NCI-H526 (cell line): ENCODE measurements at regions not wholly inside any gene's neighbourhood (a gene's known extent, or its start where the extent isn't known, plus 50 kb on each side); places are given as distances from the start of the nearest gene placed in this dataset.

Source experiments
- DNase-seq, 2 experiments: peaks; one replicate each; lab custom pipeline; 2025; lab: John Stamatoyannopoulos, UW

DNA sequence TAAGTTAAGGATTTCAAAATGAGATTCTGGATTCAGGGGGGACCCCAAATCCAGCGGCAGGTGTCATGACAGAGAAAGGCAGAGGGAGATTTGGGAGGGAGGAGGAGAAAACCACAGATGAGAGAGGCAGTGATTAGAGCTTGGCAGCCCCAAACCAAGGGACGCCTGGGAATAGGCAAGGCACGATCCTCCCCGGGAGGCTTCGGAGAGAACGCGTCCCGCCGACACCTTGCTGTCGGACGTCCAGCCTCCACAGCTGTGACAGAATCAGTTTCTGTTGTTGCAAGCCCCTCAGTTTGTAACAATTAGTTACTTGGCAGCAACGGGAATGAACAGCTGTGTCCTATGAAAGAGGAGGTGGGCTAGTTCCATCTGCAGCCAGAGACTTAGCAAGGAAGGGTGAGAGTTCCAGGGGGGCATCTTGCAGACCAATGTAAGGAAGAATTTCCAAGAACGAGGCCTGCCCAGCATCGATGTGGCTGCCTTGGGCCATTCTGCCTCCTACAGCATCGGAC is 110.7 kb upstream of the SDK2 start:
- DNase-seq: no peak

DNA sequence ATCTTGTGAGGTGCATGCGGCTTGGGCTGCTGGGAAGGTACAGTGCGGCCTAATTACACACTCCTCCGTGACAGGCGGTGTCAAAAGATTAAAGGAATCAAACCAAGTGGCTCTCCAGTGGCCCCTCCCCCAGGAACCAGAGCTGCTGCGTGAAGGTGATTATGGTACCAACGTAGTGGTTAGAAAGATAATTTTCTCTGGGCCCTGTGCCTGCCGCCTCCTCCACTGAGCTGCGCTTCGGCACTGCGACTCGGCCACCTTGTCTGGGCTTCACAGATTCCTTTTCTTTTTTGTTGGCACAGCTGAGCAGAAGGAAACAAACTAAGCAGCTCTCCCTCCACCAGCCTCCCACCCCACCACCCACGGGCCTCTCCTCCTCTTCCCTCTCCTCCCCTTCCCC is 113.2 kb upstream of the SDK2 start:
- DNase-seq: peak in 1 of 2 experiments; percentile 60

GRCh38 chr17:73758245-73758644 is 114.0 kb upstream of the SDK2 start:
- no peak for DNase-seq

- DNase-seq: no peak
Observed at GRCh38 chr17:73759324-73759723, 115.1 kb upstream of the SDK2 start.

- peak in 1 of 2 experiments; percentile 57 for DNase-seq
Observed at GRCh38 chr17:73759734-73760438, 115.6 kb upstream of the SDK2 start.

GRCh38 chr17:73760439-73760758 is 116.2 kb upstream of the SDK2 start:
- DNase-seq: no peak

- DNase-seq: no peak
Observed at GRCh38 chr17:73765824-73766563, 121.7 kb upstream of the SDK2 start.

- DNase-seq: no peak
Observed at GRCh38 chr17:73767696-73768095, 123.5 kb upstream of the SDK2 start.

DNA sequence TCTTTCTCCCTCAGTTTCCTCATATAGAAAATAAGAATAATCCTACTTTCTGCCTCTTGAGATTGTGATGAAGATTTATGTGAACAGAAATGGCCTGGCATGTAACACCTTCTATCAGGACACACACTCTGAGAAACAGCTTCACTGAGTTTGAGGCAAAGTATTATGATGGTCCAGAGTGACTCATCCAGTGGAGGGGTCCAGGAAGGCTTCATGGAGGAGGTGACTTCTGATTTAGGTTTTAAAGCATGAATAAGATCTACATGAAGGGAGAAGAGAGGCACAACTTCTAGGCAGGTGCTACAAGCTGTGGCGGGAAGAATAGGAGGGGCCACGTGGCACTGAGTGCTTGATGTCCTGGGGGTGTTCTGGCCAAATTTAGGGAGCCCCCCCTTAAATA is 124.4 kb upstream of the SDK2 start:
- no peak for DNase-seq

- DNase-seq: no peak
Observed at GRCh38 chr17:73769479-73769878, 125.2 kb upstream of the SDK2 start.

- no peak for DNase-seq
Observed at GRCh38 chr17:73770115-73770848, 126.0 kb upstream of the SDK2 start.

DNA sequence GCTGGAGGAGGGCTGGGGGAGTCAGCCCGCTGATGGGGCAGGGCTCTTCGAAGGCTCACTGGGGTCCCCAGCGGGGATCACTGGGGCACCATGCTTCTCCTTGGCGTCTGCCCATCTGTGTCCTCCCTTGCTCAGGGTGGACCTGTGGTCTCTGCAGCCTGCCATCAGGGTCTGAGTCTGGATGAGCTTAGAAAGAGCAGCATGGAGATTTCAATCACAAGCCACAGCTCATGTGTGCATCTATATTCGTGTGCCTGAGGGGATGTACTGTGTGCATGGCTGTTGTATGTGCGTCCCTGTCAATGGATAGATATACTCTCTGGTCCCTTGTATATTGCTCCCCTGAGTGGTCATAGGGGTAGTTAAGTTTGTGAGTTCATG is 126.6 kb upstream of the SDK2 start:
- DNase-seq: no peak

GRCh38 chr17:73772107-73772705 is 128.0 kb upstream of the SDK2 start:
- DNase-seq: no peak

DNA sequence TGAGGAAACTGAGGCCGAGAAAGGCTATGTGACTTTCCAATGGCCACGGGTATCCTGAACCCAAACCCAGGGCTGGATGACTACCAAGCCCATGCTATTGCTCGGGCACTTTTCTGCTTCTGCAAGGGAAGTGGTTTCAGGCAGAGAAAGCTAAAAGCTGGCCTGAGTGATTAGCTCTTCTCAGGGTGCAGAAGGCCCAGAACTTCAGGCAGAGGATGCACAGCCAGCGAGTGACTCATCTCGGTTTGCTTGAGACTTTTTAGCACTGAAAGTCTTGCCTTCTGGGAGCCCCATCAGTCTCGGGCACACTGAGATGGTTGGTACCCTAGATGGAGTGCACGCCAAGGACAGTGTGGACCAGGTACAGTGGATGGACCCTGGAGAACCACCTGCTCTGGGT is 129.5 kb upstream of the SDK2 start:
- no peak for DNase-seq

DNA sequence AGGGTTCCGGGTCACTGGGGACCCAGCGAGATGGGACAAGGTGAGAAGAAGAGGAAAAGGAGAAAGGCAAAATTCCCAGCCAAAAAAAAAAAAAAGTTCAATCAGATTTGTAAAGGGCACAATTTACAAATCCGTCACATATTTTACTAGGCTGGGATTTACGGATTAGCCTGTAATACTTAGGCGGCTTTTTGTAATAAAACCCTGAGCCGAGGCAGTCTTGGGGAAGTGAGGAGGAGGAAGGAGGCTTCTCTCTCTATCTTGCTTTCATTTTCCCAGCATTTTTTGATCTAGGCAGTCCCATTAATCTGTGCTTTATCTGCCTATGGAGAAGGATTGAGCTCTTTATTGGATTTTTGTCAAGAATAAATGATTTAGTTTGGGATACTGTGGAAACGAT is 130.6 kb upstream of the SDK2 start:
- DNase-seq: no peak

DNA sequence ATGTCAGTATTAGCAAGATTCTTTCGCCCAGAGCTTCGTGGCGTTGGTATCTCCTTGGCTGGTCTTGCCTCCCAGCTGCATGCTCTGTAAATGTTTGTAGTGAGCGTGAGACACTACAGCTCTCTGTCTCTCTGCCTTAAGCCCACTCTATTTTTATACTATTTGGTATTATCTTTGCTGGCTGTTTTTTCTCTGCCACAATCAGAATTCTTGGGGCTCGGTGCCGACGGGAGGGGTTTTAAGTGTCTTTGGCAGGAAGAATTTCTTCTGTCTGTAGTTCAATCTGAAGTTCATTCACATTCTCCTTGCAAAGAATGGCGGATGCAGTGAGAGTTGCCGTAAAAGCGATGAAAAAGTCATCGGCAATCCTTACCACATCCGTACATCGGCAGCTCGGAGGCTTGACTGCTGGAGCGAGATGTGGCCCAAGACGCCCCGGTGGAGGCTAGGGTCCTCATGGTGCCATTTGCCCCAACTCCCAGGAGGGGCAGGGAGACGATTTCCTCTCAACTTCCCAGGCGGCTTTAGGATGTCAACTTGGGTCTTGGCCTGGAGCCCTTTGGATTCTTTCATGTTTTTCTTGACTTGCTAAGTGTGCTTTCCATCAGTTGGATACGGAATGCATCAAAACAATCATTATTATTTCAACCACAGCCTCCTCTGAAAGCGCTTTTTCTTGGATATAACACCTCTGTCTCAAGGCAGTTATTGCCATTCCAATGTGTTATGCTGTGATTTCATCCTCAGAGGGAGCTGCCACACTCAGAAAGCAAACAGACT is 132.3 kb upstream of the SDK2 start:
- no peak for DNase-seq

DNA sequence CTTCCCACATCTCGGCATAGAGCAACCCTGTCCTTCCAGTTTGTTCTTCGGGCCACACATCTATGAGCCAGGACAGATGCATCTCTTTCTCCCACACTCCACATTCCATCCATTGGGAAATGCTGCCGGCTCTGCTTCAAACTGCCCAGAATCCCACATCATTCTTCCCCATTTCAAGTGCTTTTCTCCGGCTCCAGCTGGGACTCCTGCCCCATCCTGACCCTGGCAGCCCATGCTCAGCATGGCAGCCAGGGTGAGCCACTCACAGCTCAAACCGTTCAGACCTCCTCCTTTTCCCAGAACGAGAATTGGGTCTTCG is 132.8 kb upstream of the SDK2 start:
- no peak for DNase-seq

- peak; percentile 46 to 65 for DNase-seq
Observed at GRCh38 chr17:73782231-73782630, 138.0 kb upstream of the SDK2 start.

DNA sequence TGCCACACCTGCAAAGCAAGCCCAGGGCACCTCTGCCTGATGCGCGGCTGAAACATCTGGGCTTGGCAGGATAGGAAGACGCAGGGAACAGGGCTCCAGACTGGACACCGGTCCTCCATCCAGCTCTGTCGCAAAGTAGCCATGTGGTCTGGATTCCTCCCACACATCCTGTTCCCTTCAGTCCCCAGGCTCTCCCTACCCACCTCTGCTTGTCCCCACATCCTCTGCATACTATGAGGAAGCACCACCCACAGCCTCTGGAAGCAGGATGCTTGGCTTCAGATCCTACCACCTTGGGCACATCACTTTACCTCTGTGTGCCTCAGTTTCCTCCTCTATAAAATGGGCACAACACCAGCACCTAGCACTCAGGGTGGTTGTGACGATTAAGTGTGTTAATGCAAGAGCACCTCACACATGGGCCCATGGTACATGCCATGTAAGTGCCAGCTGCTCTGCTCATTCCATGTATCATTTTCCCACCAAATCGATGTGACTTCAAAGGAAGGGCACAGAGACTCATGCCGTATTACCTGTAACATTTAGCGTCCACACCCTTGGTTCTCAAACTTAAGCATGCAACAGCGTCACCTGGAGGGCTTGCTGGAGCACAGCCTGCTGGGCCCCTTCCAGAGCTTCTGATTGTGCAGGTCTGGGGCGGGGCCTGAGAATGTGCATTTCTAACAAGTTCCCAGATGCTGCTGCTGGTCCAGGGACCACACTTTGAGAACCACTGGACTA is 138.6 kb upstream of the SDK2 start:
- peak; percentile 53 to 77 for DNase-seq

- peak in 1 of 2 experiments; percentile 50 for DNase-seq
Observed at GRCh38 chr17:73783382-73783766, 139.1 kb upstream of the SDK2 start.

GRCh38 chr17:73783945-73784603 is 139.8 kb upstream of the SDK2 start:
- peak; percentile 93 to 96 for DNase-seq
